Heart right ventricle (tissue), 16 donors: ENCODE measurements at regions not wholly inside any gene's neighbourhood (a gene's known extent, or its start where the extent isn't known, plus 50 kb on each side); places are given as distances from the start of the nearest gene placed in this dataset.

ENCODE experiments used
- ATAC-seq, 8 donors: fragments of 200-7000 bp; cut with Tn5 transposase; one replicate each; pipeline ENCODE4 v1.9.1; 2020; ENCODE audit warnings: mild to moderate bottlenecking in 8 of 8, moderate library complexity in 8 of 8, moderate number of reproducible peaks in 1 of 8
- DNase-seq, 2 donors: peaks; one replicate each; pipeline ENCODE4 v3.0.0-alpha.2; 2020
- H3K27ac ChIP-seq, 10 donors: fragments of 200-600 bp; sonication (generic) in 2 of 10; one replicate each; pipeline versions ENCODE4 v1.5.0 to v1.8.0; 2020 to 2022; ENCODE audit warnings: mild to moderate bottlenecking in 3 of 10
- H3K27me3 ChIP-seq, 7 donors: fragments of 200-600 bp; one replicate each; pipeline ENCODE4 v1.8.0; 2021 to 2022; ENCODE audit warnings: mild to moderate bottlenecking in 2 of 7
- H3K36me3 ChIP-seq, 9 donors: fragments of 200-600 bp; sonication (generic) in 1 of 9; one replicate each; pipeline versions ENCODE4 v1.5.0 to v1.8.0; 2020 to 2022; ENCODE audit warnings: mild to moderate bottlenecking in 2 of 9
- H3K4me1 ChIP-seq, 9 donors: fragments of 200-600 bp; sonication (generic) in 1 of 9; one replicate each; pipeline versions ENCODE4 v1.5.0 to v1.8.0; 2020 to 2022; ENCODE audit warnings: mild to moderate bottlenecking in 4 of 9
- H3K4me3 ChIP-seq, 10 donors: fragments of 200-600 bp; sonication (generic) in 2 of 10; one replicate each; pipeline versions ENCODE4 v1.5.0 to v1.8.0; 2020 to 2022; ENCODE audit warnings: mild to moderate bottlenecking in 7 of 10, moderate library complexity in 2 of 10
- H3K9me3 ChIP-seq, 11 donors: fragments of 200-600 bp in 10 of 11; sonication (generic) in 2 of 11; one replicate each; pipeline versions ENCODE4 v1.5.0 to v1.8.0; 2013 to 2022; ENCODE audit warnings: mild to moderate bottlenecking in 2 of 11, control low read depth in 1 of 11, moderate library complexity in 1 of 11
- WGBS, 2 donors: extraction: QIAGEN DNeasy Blood & Tissue Kit; methylation state at CpG; one replicate each; pipeline ENCODE4 v1.1.7; 2013; ENCODE audit warnings: inconsistent platforms in 1 of 2; 5-methylcytosine and 5-hydroxymethylcytosine counted together
- intact Hi-C, 10 donors: fragments of 100-400 bp; cut with DNase I; formaldehyde crosslinking; loops; one replicate each; pipeline versions ENCODE4 v1.11.1 to v1.14.2; 2022
- TF ChIP-seq, protein P1 (sequence below), 9 donors: fragments of 200-600 bp; sonication (generic) in 2 of 9; IDR thresholded peaks; one replicate each; pipeline versions ENCODE4 v1.5.0 to v1.8.0; 2021 to 2022; ENCODE audit warnings: antibody characterized with exemption in 9 of 9, mild to moderate bottlenecking in 5 of 9, moderate library complexity in 1 of 9
- donor health status: Arrhythmogenic right ventricular cardiomyopathy.
- donor health status: ischemic (EF 13 %, LVEDD 7.1; RV severe dilation, severe dysfunction).
- donor health status: healthy with polysubstance abuse.
- donor health status: DM: no; HTN: yes; CAD: no.
- donor health status: DM: no; HTN: no; CAD: no.
- donor health status: ischemic (EF 25% LVEDD 6.9; RV normal size, moderate dysfunction).
- donor health status: ischemic (EF 25% LVEDD 5.7; RV mildly dilated, moderate dysfunction).
- donor health status: healthy.
- donor health status: DM: yes; HTN: yes; CAD: no.
- donor health status: Ischemic cardiomyopathy.
- donor health status: ischemic (EF 35%, LVEDD 5.7; RV mildly dilated, moderate dysfunction).
- donor health status: nonischemic (EF 11% LVEDD 7.7; RV severe dilation, severe dysfunction).
- donor health status: DM: yes; HTN: yes; CAD: no.
- donor health status: PGD.
- donor health status: ischemic (EF 29% LVEDD 5.4; RV normal size, mild dysfunction).
- donor health status: nonischemic (EF 23%, LVEDD 6.1; RV moderate dilation, normal function).

DNA sequence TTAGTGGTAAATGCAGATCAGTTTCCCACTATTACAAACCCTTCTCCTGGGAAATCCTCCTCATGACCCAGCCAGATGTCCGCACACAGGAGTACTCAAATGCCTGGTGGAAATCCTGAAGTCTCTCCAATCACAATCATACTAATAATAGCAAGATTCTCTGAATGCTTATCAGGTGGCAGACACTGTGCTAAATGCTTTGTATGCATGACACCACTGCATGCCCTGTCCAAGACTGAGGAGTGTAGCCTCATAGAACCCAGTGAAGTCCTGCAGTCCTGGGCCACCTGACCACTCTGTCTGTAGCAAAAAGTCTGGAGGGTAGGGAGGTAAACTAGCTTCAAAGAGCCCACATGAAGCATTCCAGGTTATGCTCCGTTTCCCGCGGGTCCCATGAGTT lies 434.8 kb upstream of the CHST9 start:
- H3K27me3 ChIP-seq = no peaks in the 10 kb centered on the region
- TF ChIP-seq, protein P1, sequence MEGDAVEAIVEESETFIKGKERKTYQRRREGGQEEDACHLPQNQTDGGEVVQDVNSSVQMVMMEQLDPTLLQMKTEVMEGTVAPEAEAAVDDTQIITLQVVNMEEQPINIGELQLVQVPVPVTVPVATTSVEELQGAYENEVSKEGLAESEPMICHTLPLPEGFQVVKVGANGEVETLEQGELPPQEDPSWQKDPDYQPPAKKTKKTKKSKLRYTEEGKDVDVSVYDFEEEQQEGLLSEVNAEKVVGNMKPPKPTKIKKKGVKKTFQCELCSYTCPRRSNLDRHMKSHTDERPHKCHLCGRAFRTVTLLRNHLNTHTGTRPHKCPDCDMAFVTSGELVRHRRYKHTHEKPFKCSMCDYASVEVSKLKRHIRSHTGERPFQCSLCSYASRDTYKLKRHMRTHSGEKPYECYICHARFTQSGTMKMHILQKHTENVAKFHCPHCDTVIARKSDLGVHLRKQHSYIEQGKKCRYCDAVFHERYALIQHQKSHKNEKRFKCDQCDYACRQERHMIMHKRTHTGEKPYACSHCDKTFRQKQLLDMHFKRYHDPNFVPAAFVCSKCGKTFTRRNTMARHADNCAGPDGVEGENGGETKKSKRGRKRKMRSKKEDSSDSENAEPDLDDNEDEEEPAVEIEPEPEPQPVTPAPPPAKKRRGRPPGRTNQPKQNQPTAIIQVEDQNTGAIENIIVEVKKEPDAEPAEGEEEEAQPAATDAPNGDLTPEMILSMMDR (IDR thresholded peaks at IDR 0.05) = no peak
- peak; percentile 74 to 97 (median 90) for ATAC-seq
- H3K4me1 ChIP-seq = peaks cover 0 to 7% (median 0%) of the 10 kb centered on the region in 9 donors
- no peaks in the 10 kb centered on the region for H3K9me3 ChIP-seq
- peak in 1 of 2 donors; percentile 9 for DNase-seq
- H3K27ac ChIP-seq = peak overlapping the region in 1 of 10 donors; percentile 30
- H3K4me3 ChIP-seq = no peak overlapping the region
- 51 to 60% methylated on average over 4 of the region's 4 CpGs for WGBS, 2 donors
- no peaks in the 10 kb centered on the region for H3K36me3 ChIP-seq
- intact Hi-C loops = no loop called here

DNA sequence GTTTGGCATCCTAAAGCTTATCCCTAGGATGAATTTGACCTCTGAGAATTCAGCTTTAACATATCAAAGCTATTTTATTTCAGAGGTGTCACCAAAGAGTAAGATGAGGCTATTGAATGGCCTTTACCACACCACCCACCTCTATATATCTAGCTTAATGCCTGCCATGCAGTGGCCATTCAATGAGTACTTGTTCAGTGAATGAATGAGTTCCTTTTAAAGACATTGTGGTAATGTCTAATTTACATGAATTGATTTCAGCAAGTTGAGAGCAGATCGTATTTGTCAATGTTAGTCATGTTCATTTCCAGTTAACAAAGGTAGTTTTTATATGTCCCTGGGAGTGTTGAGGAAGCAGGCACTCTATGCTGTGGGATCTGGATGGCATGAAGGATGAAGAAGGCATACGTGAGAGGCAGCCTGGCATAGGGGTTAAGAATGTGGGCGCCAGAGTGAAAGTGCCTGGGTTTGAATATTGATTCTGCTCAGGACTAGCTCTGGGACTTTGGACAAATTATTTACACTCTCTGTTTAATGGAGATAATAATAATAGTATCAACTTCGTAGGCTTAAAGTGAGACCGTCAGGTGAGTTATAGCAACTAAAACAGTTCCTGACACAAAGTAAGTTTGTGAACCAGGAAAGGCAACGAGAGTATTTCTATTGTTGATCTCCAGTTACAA lies 434.1 kb upstream of the CHST9 start:
- intact Hi-C loops = no loop called here
- H3K4me1 ChIP-seq = peaks cover 0 to 7% (median 0%) of the 10 kb centered on the region in 9 donors
- TF ChIP-seq, protein P1 (IDR thresholded peaks at IDR 0.05) = no peak
- 72 to 78% methylated on average over 6 of the region's 6 CpGs for WGBS, 2 donors
- peak overlapping the region in 1 of 10 donors; percentile 30 for H3K27ac ChIP-seq
- no peak for DNase-seq
- H3K27me3 ChIP-seq = no peaks in the 10 kb centered on the region
- no peak for ATAC-seq
- no peaks in the 10 kb centered on the region for H3K9me3 ChIP-seq
- no peak overlapping the region for H3K4me3 ChIP-seq
- H3K36me3 ChIP-seq = no peaks in the 10 kb centered on the region

DNA sequence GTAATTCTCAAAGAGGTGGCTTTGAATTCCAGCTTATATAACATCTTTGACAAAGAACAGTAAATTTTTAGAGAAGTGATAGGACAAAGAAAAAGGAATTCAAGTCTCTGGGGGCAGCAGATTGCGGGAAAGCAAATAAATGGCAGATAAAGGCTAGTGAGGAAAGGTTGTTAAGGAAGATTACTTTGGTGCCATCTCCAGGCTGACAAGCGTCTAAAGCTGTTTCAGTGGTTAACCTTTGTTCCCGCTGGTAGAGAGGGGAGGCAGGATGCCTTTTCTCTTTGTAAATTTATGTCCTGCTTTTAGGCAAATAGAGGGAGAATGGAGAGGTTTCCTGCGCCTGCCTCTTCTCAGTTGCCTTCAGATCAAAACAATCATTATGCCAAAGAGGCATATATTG lies 431.2 kb upstream of the CHST9 start:
- H3K27me3 ChIP-seq = no peaks in the 10 kb centered on the region
- H3K9me3 ChIP-seq = no peaks in the 10 kb centered on the region
- H3K4me1 ChIP-seq = peaks cover 0 to 7% (median 0%) of the 10 kb centered on the region in 9 donors
- TF ChIP-seq, protein P1 (IDR thresholded peaks at IDR 0.05) = no peak
- intact Hi-C loops = no loop called here
- DNase-seq = no peak
- H3K4me3 ChIP-seq = no peak overlapping the region
- WGBS, 2 donors = 67 to 68% methylated on average over 4 of the region's 4 CpGs
- no peaks in the 10 kb centered on the region for H3K36me3 ChIP-seq
- no peak for ATAC-seq
- H3K27ac ChIP-seq = no peak overlapping the region

GRCh38 chr18:27614951-27615844 lies 430.1 kb upstream of the CHST9 start:
- intact Hi-C loops = no loop called here

More at GRCh38 chr18:27614951-27615844, 430.1 kb upstream of the CHST9 start:
- DNase-seq (no peak), ATAC-seq (no peak)
- Histone ChIP-seq H3K9me3 (no peaks in the 10 kb centered on the region), H3K27ac (no peak overlapping the region), H3K4me3 (no peak overlapping the region), H3K4me1 (peaks cover 0 to 7% (median 0%) of the 10 kb centered on the region in 9 donors), H3K36me3 (no peaks in the 10 kb centered on the region), H3K27me3 (no peaks in the 10 kb centered on the region)
- WGBS, 2 donors = 86 to 92% methylated on average over 8 of the region's 8 CpGs
- TF ChIP-seq, protein P1 (IDR thresholded peaks at IDR 0.05) = no peak
